Parathyroid adenoma (tissue), 2 donors: ENCODE measurements at regions not wholly inside any gene's neighbourhood (a gene's known extent, or its start where the extent isn't known, plus 50 kb on each side); places are given as distances from the start of the nearest gene placed in this dataset.

ENCODE experiments used
- H2AFZ ChIP-seq: fragments of 300-600 bp; sonication (generic); one replicate; pipeline ENCODE4 v1.7.0; 2017; ENCODE audit warnings: antibody characterized with exemption, mild to moderate bottlenecking
- H3K27ac ChIP-seq: fragments of 300-600 bp; sonication (generic); one replicate; pipeline ENCODE4 v1.7.0; 2017
- H3K27me3 ChIP-seq: fragments of 300-600 bp; sonication (generic); one replicate; pipeline ENCODE4 v1.7.0; 2017; ENCODE audit warnings: low read length; ENCODE audit not compliant: control insufficient read depth, insufficient read depth
- H3K36me3 ChIP-seq: fragments of 300-600 bp; sonication (generic); one replicate; pipeline ENCODE4 v1.7.0; 2017; ENCODE audit warnings: low read length; ENCODE audit not compliant: control insufficient read depth, insufficient read depth
- H3K4me1 ChIP-seq: fragments of 300-600 bp; sonication (generic); one replicate; pipeline ENCODE4 v1.7.0; 2017; ENCODE audit warnings: control low read depth
- H3K4me2 ChIP-seq: fragments of 300-600 bp; sonication (generic); one replicate; pipeline ENCODE4 v1.7.0; 2017; ENCODE audit warnings: low read length
- H3K4me3 ChIP-seq: fragments of 300-600 bp; sonication (generic); one replicate; pipeline ENCODE4 v1.7.0; 2017; ENCODE audit warnings: low read depth, low read length
- H3K79me2 ChIP-seq: fragments of 300-600 bp; sonication (generic); one replicate; pipeline ENCODE4 v1.7.0; 2017; ENCODE audit warnings: control low read depth
- H3K9ac ChIP-seq: fragments of 300-600 bp; sonication (generic); one replicate; pipeline ENCODE4 v1.7.0; 2017; ENCODE audit warnings: mild to moderate bottlenecking
- H3K9me3 ChIP-seq: fragments of 300-600 bp; sonication (generic); one replicate; pipeline ENCODE4 v1.7.0; 2017; ENCODE audit warnings: low read length; ENCODE audit not compliant: control insufficient read depth
- TF ChIP-seq, protein P1 (sequence below): fragments of 300-600 bp; sonication (generic); IDR thresholded peaks from one replicate; pipeline ENCODE4 v1.7.0; 2017; ENCODE audit warnings: antibody characterized with exemption, mild to moderate bottlenecking
- donor health status: primary hyperparathyroidism.

- Histone ChIP-seq H3K9me3 (no peaks in the 10 kb centered on the region), H3K4me2 (no peak overlapping the region), H3K4me3 (no peak overlapping the region), H3K4me1 (no peaks in the 10 kb centered on the region), H3K9ac (no peak overlapping the region), H2AFZ (no peak overlapping the region), H3K79me2 (no peaks in the 10 kb centered on the region), H3K27me3 (no peaks in the 10 kb centered on the region), H3K36me3 (no peaks in the 10 kb centered on the region), H3K27ac (no peak overlapping the region)
- TF ChIP-seq, protein P1, sequence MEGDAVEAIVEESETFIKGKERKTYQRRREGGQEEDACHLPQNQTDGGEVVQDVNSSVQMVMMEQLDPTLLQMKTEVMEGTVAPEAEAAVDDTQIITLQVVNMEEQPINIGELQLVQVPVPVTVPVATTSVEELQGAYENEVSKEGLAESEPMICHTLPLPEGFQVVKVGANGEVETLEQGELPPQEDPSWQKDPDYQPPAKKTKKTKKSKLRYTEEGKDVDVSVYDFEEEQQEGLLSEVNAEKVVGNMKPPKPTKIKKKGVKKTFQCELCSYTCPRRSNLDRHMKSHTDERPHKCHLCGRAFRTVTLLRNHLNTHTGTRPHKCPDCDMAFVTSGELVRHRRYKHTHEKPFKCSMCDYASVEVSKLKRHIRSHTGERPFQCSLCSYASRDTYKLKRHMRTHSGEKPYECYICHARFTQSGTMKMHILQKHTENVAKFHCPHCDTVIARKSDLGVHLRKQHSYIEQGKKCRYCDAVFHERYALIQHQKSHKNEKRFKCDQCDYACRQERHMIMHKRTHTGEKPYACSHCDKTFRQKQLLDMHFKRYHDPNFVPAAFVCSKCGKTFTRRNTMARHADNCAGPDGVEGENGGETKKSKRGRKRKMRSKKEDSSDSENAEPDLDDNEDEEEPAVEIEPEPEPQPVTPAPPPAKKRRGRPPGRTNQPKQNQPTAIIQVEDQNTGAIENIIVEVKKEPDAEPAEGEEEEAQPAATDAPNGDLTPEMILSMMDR: no peak
Observed at GRCh38 chr10:43926371-43926770, 277.7 kb upstream of the ZNF32 start.

DNA sequence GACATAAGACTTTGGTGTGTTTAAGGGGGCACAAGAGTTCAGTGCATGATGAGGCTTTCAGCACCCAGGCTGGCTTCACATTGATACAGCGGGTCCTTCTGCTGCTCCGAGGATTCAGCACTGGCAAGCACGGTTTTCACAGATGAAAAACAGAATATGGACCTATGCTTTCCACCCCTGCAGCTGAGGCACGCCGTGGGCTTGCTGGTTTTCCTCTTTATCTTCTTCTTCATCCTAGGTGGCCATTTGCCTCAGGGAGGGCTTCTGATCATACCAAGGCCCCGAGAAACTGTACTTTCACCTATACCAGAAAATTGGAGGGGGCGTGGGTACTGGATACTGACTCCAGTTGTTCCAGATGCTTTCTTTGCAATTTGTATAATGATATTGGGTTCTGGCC is 277.1 kb upstream of the ZNF32 start:
- TF ChIP-seq, protein P1: no peak
- Histone ChIP-seq H3K9me3 (no peaks in the 10 kb centered on the region), H3K9ac (no peak overlapping the region), H3K4me2 (no peak overlapping the region), H3K27me3 (no peaks in the 10 kb centered on the region), H3K79me2 (no peaks in the 10 kb centered on the region), H2AFZ (no peak overlapping the region), H3K4me3 (no peak overlapping the region), H3K4me1 (no peaks in the 10 kb centered on the region), H3K36me3 (no peaks in the 10 kb centered on the region), H3K27ac (no peak overlapping the region)

DNA sequence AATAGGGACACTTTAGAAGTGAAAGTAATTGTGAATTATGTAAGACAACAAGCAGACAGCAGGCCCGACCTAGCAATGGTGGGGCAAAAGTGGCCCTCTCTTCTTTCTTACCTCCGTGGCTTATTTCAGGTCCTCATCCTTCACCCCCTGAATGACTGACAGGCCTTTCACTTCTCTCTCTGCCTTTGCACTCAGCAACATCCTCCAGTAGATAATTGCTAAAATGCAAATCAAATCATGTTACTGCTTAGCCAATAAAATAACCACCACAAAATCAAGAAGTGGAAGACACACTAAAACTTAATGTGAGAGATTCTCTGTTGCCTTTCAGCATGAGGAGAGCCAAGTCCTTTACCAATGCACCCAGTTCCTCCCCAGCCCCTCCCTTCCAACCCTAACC is 274.6 kb upstream of the ZNF32 start:
- H2AFZ ChIP-seq: no peak overlapping the region
- no peak overlapping the region for H3K4me2 ChIP-seq
- no peaks in the 10 kb centered on the region for H3K36me3 ChIP-seq
- no peaks in the 10 kb centered on the region for H3K4me1 ChIP-seq
- TF ChIP-seq, protein P1: no peak
- H3K9me3 ChIP-seq: no peaks in the 10 kb centered on the region
- no peaks in the 10 kb centered on the region for H3K79me2 ChIP-seq
- no peak overlapping the region for H3K4me3 ChIP-seq
- no peak overlapping the region for H3K9ac ChIP-seq
- no peaks in the 10 kb centered on the region for H3K27me3 ChIP-seq
- no peak overlapping the region for H3K27ac ChIP-seq

DNA sequence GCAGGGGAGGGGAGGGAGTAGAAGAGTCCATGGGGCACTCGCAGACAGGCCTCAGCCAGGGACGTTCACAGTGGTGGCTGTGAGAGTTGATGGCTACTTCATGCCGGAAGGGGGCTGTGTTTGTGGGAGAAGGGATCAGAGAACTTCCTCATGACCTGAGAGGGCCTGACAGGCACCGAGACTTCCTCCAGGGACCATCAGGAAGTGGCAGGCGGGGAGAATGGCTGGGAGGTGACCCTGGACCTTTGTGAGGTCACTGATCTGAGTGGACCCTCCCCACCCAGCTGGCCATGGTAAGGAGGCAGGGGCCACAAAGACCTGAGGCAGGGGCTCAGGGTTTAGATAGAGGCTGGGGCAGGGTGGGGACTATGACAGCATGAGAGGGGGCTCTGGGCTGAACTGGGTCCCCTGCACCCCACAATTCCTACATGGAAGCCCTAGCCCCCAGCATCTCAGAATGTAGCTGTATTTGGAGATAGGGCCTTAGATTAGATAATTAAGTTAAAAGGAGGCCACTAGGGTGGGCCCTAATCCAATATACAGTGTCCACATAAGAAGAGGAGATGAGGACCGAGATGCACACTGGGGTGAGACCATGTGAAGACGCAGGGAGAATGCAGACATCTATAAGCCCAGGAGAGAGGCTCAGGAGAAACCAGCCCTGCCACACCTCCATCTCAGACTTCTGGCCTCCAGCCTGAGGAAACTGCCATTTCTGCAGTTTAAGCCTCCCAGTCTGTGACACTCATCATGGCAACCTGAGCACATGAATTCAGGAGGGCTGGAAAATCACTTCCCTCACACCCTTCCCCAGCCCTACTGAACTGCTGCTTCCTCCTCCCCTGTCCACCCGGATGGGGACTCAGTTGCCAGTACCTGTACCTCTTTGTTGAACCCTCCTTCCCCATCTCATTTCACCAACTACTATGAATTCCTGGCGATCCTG is 273.9 kb upstream of the ZNF32 start:
- TF ChIP-seq, protein P1: no peak
- Histone ChIP-seq H3K4me2 (no peak overlapping the region), H3K79me2 (no peaks in the 10 kb centered on the region), H3K36me3 (no peaks in the 10 kb centered on the region), H3K27me3 (no peaks in the 10 kb centered on the region), H3K9ac (no peak overlapping the region), H3K4me3 (no peak overlapping the region), H3K9me3 (no peaks in the 10 kb centered on the region), H2AFZ (no peak overlapping the region), H3K27ac (no peak overlapping the region), H3K4me1 (no peaks in the 10 kb centered on the region)

- Histone ChIP-seq H3K27ac (no peak overlapping the region), H3K4me2 (no peak overlapping the region), H3K4me3 (no peak overlapping the region), H3K9ac (no peak overlapping the region), H3K9me3 (no peaks in the 10 kb centered on the region), H3K27me3 (no peaks in the 10 kb centered on the region), H3K36me3 (no peaks in the 10 kb centered on the region), H3K79me2 (no peaks in the 10 kb centered on the region), H2AFZ (no peak overlapping the region), H3K4me1 (no peaks in the 10 kb centered on the region)
- TF ChIP-seq, protein P1: no peak
Observed at GRCh38 chr10:43921881-43922280, 273.2 kb upstream of the ZNF32 start.
